HG03521 (cell line): ENCODE measurements at regions not wholly inside any gene's neighbourhood (a gene's known extent, or its start where the extent isn't known, plus 50 kb on each side); places are given as distances from the start of the nearest gene placed in this dataset.
A peak's percentile ranks its signal among the peaks of the same experiment; 100 is the strongest.
"Not testable (repeated sequence)": the region's sequence is repeated elsewhere in the genome, so short reads cannot be mapped to it uniquely, and the experiment has no call there.

Experiments used
- ATAC-seq: cut with Tn5 transposase; IDR thresholded peaks from one replicate; pipeline ENCODE4 v1.9.1; 2021; ENCODE audit warnings: mild to moderate bottlenecking, moderate library complexity; ENCODE audit not compliant: unreplicated experiment

DNA sequence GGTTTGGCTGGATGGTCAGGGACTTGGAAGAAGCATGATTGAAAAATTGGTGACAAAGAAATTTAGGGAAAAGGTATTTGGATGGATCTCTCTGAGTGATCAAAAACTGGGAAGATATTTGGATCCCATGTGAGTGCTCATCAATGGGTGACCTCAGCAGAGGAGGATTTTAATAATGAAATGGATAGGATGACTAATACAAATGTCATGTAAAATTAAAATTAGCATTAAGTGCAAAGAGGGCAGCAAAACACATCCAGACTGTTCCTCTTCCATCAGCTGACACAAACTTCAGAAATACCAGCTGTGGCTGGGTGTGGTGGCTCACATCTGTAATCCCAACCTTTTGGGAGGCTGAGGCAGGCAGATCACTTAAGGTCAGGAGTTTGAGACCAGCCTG, 151.7 kb downstream of the THBS2 start:
- ATAC-seq, result no peak

DNA sequence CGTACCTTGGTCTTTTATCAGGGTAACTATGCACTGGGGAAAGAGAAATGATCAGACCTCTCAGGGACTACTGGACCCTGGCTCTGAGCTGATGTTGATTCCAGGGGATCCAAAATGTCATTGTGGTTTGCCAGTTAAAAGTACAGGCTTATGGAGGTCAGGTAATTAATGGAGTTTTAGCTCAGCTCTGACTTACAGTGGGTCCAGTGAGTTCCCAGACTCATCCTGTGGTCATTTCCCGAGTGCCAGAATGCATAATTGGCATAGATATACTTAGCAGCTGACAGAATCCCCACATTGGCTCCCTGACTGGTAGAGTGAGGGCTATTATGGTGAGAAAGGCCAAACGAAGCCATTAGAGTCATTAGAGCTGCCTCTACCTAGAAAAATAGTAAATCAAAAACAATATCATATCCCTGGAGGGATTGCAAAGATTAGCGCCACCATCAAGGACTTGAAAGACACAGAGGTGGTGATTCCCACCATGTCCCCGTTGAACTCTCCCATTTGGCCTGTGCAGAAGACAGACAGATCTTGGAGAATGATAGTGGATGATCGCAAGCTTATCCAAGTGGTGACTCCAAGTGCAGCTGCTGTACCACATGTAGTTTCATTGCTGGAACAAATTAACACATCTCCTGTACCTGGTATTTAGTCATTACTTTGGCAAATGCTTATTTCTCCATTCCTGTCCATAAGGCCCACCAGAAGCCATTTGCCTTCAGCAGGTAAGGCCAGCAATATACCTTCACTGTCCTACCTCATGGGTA, 152.4 kb downstream of the THBS2 start:
- ATAC-seq, result no peak

DNA sequence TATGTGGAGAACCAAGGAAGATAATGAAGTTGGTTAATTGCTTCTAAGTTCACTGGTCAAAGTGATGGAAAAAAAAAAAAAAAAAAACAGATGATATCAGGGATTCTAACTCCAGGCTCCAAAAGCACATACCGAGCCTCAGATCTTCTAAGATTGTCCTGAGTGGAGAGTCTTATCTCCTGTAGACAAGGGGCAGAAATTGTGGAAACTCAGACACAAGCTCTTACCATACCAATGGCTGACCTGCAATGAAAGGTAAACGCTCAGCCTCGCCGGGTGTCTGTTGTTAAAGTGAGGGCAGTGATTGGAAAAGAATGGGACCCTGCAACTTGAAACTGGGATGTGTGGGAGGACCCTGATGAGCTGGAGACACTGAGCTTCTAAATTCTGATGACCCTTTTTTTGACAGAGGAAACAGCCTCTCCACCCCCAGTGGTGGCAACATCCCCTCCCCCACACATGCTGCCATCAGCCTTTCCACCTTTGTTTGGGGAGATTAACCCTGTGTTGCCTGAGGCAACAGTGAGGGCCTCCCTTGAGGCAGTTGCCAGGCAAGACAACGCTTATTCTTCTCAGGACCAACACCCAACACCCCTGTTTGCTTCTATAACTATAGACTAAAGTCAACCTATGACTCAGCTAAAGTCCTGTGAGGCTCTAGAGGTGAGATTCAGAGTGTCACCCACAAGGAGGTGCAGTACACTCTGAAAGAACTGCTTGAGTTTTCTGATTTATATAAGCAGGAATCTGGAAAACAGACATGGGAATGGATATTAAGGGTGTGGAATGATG, 154.0 kb downstream of the THBS2 start:
- ATAC-seq, result no peak

DNA sequence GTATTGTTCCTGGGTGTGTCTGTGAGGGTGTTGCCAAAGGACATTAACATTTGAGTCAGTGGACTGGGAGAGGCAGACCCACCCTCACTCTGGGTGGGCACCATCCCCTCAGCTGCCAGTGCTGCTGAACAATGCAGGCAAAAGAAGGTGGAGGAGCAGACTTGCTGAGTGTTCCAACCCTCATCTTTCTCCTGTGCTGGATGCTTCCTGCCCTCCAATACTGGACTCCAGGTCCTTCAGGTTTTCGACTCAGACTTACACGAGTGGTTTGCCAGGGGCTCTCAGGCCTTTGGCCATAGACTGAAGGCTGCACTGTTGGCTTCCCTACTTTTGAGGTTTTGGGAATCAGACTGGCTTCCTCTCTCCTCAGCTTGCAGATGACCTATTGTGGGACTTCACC, 155.0 kb downstream of the THBS2 start:
- not testable (repeated sequence) for ATAC-seq

DNA sequence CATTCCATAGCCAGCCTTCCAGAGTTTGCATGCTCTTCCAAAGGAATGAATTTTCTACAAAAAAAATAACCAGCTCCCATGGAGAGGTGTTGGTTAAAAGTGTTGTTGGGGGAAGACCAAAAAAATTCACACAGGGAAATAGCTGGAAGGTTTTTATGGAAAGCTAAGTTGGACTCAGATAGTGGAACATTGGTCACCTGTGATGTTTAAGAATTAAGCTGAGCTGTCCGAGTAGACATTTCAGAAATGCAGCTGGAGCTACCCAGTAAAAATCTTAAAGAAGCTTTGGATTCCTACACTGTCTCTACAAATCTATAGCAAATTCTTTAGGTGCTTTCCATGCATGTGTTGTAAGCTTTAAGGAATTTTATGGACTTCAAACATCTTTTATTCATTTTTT, 155.5 kb downstream of the THBS2 start:
- no peak for ATAC-seq

DNA sequence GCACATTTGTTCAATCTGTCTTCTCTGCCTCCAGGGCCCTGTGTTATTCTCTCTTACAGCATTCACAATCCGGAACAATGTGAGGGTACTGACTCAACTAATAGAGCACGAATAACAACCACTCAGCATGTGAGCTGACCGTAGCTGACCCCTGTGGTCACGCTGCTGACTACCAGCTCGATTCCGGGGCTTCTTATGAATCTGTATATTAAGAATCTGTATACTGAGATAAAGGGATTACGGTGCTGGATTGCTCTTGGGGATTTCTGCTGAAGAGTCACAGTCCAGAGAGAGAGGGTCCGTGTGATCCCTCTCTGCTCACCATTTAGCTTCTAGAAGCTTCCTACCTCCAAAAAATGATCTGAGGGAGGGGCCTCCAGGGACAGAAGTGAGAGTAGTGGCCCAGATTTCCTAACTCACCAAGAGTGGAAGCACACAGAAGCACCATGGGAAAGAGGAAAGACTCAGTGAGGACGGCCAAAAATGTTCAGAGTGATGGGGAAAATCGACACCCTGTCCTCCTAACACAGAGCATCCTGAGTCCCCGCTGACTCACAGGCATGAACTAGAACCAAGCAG, 156.2 kb downstream of the THBS2 start:
- no peak for ATAC-seq

DNA sequence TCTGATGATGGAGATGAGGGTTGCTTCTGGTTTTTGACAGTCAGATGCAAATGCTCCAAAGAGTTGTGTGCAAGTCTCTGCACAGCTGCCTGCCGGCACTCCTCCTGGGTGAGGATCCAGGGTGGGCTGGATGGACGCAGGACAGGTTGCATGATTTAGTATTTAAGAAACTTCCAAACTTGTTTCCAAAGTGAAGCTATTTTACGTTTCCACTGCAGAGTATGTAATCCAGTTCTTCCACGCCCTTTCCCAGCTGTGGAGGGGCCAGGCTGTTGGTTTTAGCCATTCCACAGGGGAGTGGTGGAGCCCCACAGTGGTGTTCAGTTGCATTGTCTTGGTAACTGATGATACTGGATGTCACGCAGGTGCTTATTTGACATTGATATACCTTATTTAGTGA, 157.3 kb downstream of the THBS2 start:
- ATAC-seq, result no peak

DNA sequence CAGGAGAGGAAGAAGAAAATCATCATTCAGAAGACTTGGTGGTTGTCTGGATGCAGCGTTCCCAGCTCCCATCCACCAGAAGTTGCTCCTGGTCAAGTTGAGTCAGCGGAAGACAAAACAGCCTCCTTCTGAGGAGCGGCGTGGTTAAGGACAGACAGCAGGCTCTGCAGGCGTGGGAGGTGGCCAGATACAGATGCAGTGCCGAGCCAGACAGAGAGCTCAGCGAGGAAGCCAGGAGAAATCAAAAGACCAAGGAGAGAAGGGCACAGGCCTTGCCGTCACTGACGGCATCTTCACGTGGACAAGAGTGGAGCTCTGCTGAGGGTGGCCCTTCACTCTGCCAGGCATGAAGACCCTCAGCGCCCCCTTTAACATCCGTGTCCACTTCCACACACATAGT, 158.5 kb downstream of the THBS2 start:
- no peak for ATAC-seq

DNA sequence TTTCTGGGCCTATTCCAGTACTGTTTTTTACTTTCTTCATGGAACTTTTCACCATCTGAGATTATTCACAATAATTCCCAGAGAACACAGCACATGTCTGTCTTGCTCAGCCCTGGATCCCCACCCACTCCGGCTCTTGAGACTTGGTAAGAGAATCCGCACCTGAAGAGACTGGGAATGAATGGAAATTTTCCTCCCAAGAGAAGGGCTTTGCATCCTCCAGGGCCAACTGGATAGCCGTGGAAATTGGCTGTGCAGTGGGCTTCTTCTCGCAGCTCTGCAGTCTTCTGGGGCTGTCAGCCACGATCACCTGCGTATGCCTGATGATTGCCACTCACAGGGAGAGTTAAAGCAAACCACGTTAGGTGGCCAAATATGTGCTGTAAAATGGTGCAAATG, 159.1 kb downstream of the THBS2 start:
- ATAC-seq, result no peak

DNA sequence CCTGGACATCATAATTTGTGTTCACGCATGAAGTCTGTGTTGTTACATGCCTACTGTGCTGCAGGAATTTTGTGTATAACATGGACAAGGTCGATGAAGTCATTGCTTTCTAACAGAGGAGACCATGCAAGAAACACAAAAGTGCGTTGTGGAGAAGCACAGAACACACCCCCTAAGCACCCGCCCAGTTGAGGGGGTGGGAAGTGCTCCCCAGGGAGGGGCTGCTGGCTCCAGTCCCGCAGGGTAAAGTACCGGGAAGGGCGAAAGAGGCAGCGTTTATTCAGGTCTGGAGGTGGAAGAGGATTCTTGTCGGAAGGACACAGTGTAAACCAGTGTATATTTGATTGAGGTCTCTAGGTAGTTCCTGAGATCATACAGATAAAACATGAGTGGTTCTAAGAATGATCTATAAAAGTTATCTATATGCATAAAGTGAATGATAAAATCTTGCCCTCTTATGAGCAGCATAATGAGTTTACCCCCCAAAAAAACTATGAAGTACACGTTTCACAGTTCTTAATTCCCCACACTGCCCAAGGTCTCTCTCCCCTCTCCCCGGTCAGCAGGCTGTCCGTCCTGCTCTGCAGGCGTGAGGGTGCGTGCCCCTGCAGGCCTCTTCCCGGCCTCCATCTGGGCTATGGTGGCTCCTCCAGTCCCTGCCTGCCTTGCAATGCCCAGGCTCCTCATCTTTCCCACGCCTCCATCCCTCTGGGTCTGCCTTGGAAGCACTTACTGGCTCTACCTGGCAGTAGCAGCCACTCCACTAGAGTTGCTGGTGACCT, 159.7 kb downstream of the THBS2 start:
- ATAC-seq, result no peak

DNA sequence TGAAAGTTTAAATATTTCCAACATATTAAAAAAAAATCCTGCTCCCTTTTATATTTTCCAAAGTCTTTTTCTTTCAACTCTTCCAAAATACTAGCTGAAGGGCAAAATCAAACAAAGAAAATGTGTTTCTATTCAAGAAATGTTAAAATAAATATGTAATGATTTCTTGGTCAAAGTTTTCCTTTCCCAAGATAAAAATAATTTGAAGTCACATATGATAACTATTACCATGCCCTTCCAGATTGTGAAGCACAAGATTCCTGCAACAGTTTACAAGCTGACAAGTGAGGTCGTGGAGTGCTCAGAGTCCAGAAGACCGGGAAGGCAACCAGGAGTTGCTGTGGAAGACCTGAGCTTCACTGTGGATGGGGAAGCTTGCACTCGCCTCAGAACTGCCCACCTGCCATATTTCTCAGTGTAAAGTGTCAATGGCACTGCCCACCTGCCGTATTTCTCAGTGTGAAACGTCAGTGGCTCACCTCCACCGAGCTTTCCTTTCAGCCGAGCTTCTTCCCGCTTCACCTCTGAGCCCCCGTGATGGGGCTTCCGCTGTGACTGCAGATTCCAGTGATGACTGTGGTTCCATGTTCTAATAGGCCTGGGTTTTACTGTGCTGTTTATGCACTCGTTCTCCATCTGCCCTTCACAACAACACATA, 160.5 kb downstream of the THBS2 start:
- no peak for ATAC-seq

DNA sequence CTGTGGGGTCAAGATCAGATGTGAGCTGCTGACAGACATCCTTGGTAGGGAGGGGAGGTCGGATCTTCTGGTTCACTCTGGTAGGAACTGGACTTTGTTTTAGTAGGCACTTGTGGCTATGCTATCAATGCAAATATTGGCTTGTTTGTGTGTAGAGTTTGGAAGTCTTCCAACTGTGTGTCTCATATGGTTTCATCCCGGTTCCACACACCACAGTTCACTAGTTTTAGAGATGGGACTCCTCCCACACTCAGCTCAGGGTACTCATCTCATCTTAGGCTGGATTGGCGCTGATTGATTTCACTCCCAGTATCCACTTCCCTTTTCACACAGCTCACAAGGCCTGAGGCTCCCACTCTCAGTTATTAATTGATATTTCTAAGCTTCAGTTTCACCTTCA, 161.3 kb downstream of the THBS2 start:
- peak; percentile 87 for ATAC-seq

DNA sequence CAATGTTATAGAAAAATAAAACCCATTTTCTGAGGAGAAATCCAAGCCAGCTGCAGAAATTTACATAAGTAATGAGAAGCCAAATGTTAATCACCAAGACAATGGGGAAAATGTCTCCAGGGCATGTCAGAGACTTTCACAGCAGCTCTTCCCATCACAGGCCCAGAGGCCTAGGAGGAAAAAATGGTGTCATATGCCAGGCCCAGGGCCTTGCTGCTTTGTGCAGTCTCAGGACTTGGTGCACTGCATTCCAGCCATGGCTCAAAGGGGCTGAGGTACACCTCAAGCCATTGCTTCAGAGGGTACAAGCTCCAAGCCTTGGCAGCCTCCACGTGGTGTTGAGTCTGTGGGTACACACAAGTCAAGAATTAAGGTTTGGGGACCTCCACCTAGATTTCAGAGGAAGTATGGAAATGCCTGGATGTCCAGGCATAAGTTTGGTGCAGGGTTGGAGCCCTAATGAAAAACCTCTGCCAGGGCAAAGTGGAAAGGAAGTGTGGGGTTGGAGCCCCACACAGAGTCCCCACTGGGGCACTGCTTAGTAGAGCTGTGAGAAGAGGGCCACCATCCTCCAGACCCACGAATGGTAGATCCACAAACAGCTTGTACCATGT, 163.0 kb downstream of the THBS2 start:
- ATAC-seq, result not testable (repeated sequence)

DNA sequence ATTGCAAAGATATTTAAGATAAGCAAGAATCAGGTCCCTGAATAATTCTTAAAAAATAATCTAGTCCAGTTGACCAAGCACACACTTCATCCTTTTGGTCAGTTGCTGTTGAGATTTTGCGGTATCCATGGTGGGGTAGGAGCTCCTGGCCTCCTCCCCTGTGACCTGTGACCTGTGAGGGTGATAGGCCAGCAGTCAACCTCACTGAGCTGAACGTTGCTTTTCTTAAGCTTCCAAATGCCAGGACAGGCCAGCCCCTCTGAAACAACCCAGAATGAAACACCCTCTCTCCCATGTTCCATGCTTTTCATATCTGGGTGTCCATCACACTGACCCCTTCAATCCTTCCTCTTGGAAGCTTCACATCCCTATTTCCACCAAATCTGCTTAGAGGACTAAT, 164.9 kb downstream of the THBS2 start:
- no peak for ATAC-seq

DNA sequence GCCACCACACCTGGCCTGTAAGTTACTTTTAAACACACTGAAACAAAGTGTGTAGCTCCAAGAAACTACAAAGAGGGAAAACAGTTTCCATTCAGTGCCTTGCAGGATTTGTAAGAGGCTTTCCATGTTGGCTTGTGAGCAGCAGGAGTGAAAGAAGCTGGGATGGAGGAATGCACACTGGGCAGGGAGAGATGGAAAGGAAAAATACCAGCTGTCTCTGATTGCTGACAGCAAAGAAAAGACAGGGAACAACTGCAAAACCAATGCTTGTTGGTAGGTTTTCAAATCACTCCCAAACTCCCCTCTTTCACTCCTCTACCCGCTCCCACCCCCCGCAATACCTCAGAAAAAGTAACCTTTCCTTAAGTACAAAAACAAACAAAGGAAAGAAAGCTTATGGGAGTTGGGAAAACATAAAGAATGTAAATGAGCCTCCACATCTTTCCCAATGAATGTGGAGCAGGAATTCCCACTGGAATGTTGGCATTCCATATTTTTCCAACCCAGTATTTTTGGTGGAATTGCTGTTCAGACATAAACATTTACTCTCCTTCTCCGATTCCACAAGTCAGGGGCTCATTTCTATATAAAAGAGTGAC, 166.1 kb downstream of the THBS2 start:
- ATAC-seq, result no peak

DNA sequence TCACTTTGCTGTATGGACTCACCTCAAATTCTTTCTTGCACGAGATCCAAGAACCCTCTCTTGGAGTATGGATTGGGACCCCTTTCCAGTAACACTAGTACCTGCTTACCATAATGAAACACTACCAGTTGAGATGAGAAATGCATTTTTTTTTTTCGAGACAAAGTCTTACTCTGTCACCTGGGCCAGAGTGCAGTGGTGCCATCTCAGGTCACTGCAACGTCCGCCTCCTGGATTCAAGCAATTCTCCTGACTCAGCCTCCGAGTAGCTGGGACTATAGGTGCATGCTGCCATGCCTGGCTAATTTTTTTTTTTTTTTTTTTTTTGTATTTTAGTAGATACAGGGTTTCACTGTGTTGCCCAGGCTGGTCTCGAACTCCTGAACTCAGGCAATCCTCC, 167.0 kb downstream of the THBS2 start:
- not testable (repeated sequence) for ATAC-seq

DNA sequence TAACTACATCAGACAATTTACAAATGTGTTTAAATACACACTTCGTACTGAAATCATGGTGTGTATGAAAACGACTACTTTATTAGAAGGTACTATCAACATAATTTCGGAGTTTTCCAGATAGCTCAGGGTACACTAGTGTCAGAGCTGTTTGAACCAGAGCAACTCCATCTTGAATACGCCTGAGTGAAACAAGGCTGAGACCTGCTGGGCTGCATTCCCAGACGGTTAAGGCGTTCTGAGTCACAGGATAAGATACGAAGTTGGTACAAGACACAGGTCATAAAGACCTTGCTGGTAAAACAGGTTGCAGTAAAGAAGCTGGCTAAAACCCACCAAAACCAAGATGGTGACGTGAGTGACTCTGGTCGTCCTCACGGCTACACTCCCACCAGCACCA, 167.6 kb downstream of the THBS2 start:
- ATAC-seq, result no peak

DNA sequence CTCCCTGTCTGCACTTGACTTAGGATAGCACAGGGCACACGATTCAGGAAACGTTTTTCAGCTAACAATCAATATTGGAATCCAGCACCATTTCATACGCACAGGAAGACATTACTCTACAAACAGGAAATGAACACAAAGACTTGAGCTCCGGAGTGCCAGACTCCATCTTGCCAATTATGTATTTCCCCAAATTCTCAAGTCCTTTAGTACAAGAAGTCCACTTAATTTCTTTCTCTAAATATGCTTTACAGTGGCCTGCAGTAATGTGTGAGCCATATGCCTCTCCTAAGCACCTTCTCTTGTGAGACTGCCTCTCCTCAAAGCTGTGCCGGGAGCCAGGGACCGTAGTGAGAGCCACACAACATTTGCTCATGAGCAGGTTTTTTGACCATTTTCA, 168.2 kb downstream of the THBS2 start:
- ATAC-seq, result no peak

DNA sequence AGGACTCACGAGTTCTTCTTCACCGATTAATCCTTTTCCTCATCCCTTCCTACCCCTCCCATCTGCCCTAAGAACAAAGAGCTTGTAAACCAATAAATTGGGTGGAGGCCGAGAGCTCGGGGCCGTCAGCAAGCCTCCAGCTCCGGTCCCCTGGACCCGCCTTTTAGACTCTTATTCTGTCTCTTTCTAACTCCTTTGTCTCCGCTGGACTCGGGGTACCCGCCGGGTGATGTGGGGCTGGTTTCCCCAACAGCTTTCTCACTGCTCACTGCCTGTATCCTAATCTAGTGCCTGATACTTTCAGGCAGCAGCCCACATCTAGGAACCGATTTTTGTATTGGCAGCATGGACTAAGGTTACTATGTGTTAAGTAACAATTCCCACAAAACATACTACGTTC, 169.1 kb downstream of the THBS2 start:
- not testable (repeated sequence) for ATAC-seq

DNA sequence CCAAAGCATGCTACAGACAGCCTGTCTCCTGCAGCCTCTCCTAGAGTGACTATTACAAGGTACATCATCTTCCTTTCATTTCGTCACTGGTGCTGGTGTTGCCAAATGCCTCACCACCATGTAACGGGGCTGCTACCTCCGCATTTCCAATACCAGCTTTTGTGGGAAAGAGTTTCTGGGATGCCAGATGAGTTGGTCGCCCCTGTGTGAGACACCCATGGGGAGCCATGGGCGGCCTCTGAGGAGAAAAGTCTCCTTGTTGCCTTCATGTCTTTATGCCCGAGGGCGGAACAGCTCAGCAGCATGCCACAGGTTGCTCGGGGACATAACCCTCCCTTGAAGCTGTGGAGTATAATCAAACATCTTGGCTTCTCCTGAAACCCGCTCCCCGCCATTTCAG, 169.6 kb downstream of the THBS2 start:
- no peak for ATAC-seq
